ENCODE measurements at regions not wholly inside any gene's neighbourhood (a gene's known extent, or its start where the extent isn't known, plus 50 kb on each side); places are given as distances from the start of the nearest gene placed in this dataset.

- peak; percentile 61 for ATAC-seq
- no peak overlapping the region; the same call in 2 of the 3 replicates for H3K4me3 Mint-ChIP-seq
- Histone ChIP-seq H3K4me3 (no peak overlapping the region), H2AFZ (no peak overlapping the region), H3K4me2 (peak overlapping the region; percentile 36), H3K36me3 (ENCODE audit: insufficient read depth) (no peaks in the 10 kb centered on the region), H3K4me1 (ENCODE audit: insufficient read depth) (peaks cover 18% of the 10 kb centered on the region), H3K9me2 (ENCODE audit: insufficient read depth) (no peaks in the 10 kb centered on the region), H3K79me2 (replicated peaks; ENCODE audit: insufficient read depth) (no peaks in the 10 kb centered on the region), H3K27ac (ENCODE audit: low read depth) (no peak overlapping the region), H3K27me3 (ENCODE audit: insufficient read depth) (no peaks in the 10 kb centered on the region), H3F3A (replicated peaks; ENCODE audit: low read depth) (no peaks in the 10 kb centered on the region), H4K20me1 (replicated peaks; ENCODE audit: insufficient read depth) (no peaks in the 10 kb centered on the region)
- H3K9me3 Mint-ChIP-seq: no peaks in the 10 kb centered on the region; the same call in 1 of the 3 replicates
- peaks cover 34% of the 10 kb centered on the region for H3K4me1 Mint-ChIP-seq
- H3K36me3 Mint-ChIP-seq (ENCODE audit: low read depth): peaks cover 4% of the 10 kb centered on the region; the same call in 2 of the 3 replicates
- H3K27me3 Mint-ChIP-seq (ENCODE audit: insufficient read depth, low read depth, poor library complexity): no peaks in the 10 kb centered on the region
- TF ChIP-seq EZH2 (IDR thresholded peaks at IDR 0.05; ENCODE audit: low read depth, unreplicated experiment): no peak
- TF ChIP-seq JUNB (IDR thresholded peaks at IDR 0.05; ENCODE audit: unreplicated experiment): no peak
- TF ChIP-seq STAT1 (IDR thresholded peaks at IDR 0.05; ENCODE audit: unreplicated experiment): no peak
- no peak for TF ChIP-seq CTCF (conservative IDR thresholded peaks at IDR 0.05; ENCODE audit: low read depth in 2 of 2)
- TF ChIP-seq CREB1 (CRISPR knock-in tag; IDR thresholded peaks at IDR 0.05; ENCODE audit: low read depth): no peak
- no peak for TF ChIP-seq POLR2AphosphoS5 (IDR thresholded peaks at IDR 0.05; ENCODE audit: low read depth)
- TF ChIP-seq REST (IDR thresholded peaks at IDR 0.05; ENCODE audit: unreplicated experiment): no peak
- TF ChIP-seq ZNF462 (CRISPR knock-in tag; IDR thresholded peaks at IDR 0.05): no peak
- TF ChIP-seq ZNF114 (CRISPR knock-in tag; IDR thresholded peaks at IDR 0.05): no peak
- TF ChIP-seq ETS1 (IDR thresholded peaks at IDR 0.05): no peak
- TF ChIP-seq EZH2phosphoT487 (IDR thresholded peaks at IDR 0.05; ENCODE audit: unreplicated experiment): no peak
- TF ChIP-seq NANOG (IDR thresholded peaks at IDR 0.05; ENCODE audit: borderline replicate concordance): no peak
- TF ChIP-seq ZNF331 (CRISPR knock-in tag; IDR thresholded peaks at IDR 0.05; ENCODE audit: low read depth): no peak
- peak overlapping the region; percentile 85 for H3K27ac Mint-ChIP-seq
- DNase-seq (ENCODE audit: low spot score): peak; percentile 52
Measured at GRCh38 chr13:77383097-77383496, 56.2 kb upstream of the MYCBP2 start.
